ENCODE measurements at regions not wholly inside any gene's neighbourhood (a gene's known extent, or its start where the extent isn't known, plus 50 kb on each side); places are given as distances from the start of the nearest gene placed in this dataset.
A peak's percentile ranks its signal among the peaks of the same experiment; 100 is the strongest.

DNA sequence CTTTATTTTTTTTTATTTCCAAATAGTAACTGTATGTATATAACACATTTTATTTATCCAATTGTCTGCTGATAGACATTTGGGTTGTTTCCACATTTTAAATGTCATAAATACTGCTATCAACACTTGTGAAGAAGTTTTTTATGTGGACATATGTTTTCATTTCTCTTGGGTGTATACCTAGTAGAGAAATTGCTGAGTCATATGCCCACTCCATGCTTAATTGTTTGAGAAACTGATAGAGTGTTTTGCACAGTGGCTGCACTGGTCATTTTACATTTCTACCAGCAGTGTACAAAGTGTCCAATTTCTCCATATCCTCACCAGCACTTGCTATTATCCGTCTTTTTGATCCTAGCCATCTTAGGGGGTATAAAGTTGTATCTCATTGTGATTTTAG is 567.8 kb downstream of the GBA3 start:
- no TSS peak for BruUV-seq (replicated peaks)
- H3K4me3 ChIP-seq (replicated peaks in 1 of 3; ENCODE audit: insufficient read depth in 1 of 3, low read depth in 2 of 3, low read length in 3 of 3) = no peak overlapping the region
- H3K9ac ChIP-seq (ENCODE audit: insufficient read depth, low read depth, low read length) = no peak overlapping the region
- POLR2A ChIA-PET = no interaction called here
- no peaks in the 10 kb centered on the region for H4K20me1 ChIP-seq (ENCODE audit: insufficient read depth, low read length)
- no peaks in the 10 kb centered on the region for H3K9me3 ChIP-seq (ENCODE audit: low read length)
- no peaks in the 10 kb centered on the region for H3K79me2 ChIP-seq (ENCODE audit: insufficient read depth, low read length)
- DNase-seq (ENCODE audit: low spot score) = no peak
- CTCF ChIA-PET (ENCODE audit: low intra/inter-chr PET ratio, low total read pairs) = no interaction called here
- intact Hi-C loops (cut with micrococcal nuclease; ENCODE audit: unreplicated experiment) (no loop called here), in situ Hi-C loops (cut with HindIII; ENCODE audit: extremely low pct_ligation_motif_present, low pct_unique_long_range_greater_than_20kb) (no loop called here)
- no peaks in the 10 kb centered on the region for H3K27me3 ChIP-seq (ENCODE audit: control insufficient read depth in 1 of 2, insufficient read depth in 2 of 2, low read length in 2 of 2)
- H3K27ac ChIP-seq (ENCODE audit: extremely low read length, insufficient read depth, low read length) = no peak overlapping the region
- H3K4me1 ChIP-seq (ENCODE audit: insufficient read depth, low read length) = no peaks in the 10 kb centered on the region
- no peaks in the 10 kb centered on the region for H3K36me3 ChIP-seq (replicated peaks in 1 of 2; ENCODE audit: control insufficient read depth in 1 of 2, insufficient read depth in 2 of 2, low read length in 2 of 2)
- FAIRE-seq = no peak
- H2AFZ ChIP-seq (ENCODE audit: low read length) = no peak overlapping the region
- no peak overlapping the region for H3K4me2 ChIP-seq (ENCODE audit: low read depth, low read length)
- 0% methylated on average over 1 of the region's 1 CpG for WGBS (ENCODE audit: low lambda C conversion rate)
- ATAC-seq = no peak
- TF ChIP-seq, protein P1, sequence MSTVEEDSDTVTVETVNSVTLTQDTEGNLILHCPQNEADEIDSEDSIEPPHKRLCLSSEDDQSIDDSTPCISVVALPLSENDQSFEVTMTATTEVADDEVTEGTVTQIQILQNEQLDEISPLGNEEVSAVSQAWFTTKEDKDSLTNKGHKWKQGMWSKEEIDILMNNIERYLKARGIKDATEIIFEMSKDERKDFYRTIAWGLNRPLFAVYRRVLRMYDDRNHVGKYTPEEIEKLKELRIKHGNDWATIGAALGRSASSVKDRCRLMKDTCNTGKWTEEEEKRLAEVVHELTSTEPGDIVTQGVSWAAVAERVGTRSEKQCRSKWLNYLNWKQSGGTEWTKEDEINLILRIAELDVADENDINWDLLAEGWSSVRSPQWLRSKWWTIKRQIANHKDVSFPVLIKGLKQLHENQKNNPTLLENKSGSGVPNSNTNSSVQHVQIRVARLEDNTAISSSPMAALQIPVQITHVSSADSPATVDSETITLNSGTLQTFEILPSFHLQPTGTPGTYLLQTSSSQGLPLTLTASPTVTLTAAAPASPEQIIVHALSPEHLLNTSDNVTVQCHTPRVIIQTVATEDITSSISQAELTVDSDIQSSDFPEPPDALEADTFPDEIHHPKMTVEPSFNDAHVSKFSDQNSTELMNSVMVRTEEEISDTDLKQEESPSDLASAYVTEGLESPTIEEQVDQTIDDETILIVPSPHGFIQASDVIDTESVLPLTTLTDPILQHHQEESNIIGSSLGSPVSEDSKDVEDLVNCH (CRISPR knock-in tag; IDR thresholded peaks at IDR 0.05) = no peak
- TF ChIP-seq, protein P2, sequence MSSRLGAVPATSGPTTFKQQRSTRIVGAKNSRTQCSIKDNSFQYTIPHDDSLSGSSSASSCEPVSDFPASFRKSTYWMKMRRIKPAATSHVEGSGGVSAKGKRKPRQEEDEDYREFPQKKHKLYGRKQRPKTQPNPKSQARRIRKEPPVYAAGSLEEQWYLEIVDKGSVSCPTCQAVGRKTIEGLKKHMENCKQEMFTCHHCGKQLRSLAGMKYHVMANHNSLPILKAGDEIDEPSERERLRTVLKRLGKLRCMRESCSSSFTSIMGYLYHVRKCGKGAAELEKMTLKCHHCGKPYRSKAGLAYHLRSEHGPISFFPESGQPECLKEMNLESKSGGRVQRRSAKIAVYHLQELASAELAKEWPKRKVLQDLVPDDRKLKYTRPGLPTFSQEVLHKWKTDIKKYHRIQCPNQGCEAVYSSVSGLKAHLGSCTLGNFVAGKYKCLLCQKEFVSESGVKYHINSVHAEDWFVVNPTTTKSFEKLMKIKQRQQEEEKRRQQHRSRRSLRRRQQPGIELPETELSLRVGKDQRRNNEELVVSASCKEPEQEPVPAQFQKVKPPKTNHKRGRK (CRISPR knock-in tag; IDR thresholded peaks at IDR 0.05) = no peak
- no peak for TF ChIP-seq ZNF460 (CRISPR knock-in tag; IDR thresholded peaks at IDR 0.05; ENCODE audit: borderline replicate concordance)
- TF ChIP-seq, protein P3, sequence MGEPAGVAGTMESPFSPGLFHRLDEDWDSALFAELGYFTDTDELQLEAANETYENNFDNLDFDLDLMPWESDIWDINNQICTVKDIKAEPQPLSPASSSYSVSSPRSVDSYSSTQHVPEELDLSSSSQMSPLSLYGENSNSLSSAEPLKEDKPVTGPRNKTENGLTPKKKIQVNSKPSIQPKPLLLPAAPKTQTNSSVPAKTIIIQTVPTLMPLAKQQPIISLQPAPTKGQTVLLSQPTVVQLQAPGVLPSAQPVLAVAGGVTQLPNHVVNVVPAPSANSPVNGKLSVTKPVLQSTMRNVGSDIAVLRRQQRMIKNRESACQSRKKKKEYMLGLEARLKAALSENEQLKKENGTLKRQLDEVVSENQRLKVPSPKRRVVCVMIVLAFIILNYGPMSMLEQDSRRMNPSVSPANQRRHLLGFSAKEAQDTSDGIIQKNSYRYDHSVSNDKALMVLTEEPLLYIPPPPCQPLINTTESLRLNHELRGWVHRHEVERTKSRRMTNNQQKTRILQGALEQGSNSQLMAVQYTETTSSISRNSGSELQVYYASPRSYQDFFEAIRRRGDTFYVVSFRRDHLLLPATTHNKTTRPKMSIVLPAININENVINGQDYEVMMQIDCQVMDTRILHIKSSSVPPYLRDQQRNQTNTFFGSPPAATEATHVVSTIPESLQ (CRISPR knock-in tag; conservative IDR thresholded peaks at IDR 0.05) = no peak
- peak; percentile 60 for TF ChIP-seq MAFF (IDR thresholded peaks at IDR 0.05; ENCODE audit: low read depth, low read length)
- TF ChIP-seq SMAD9 (CRISPR knock-in tag; IDR thresholded peaks at IDR 0.05) = no peak
- TF ChIP-seq, protein P4, sequence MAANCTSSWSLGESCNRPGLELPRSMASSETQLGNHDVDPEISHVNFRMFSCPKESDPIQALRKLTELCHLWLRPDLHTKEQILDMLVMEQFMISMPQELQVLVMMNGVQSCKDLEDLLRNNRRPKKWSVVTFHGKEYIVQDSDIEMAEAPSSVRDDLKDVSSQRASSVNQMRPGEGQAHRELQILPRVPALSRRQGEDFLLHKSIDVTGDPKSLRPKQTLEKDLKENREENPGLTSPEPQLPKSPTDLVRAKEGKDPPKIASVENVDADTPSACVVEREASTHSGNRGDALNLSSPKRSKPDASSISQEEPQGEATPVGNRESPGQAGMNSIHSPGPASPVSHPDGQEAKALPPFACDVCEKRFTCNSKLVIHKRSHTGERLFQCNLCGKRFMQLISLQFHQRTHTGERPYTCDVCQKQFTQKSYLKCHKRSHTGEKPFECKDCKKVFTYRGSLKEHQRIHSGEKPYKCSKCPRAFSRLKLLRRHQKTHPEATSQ (CRISPR knock-in tag; IDR thresholded peaks at IDR 0.05; ENCODE audit: borderline replicate concordance) = no peak
- no peak for TF ChIP-seq ZNF850 (CRISPR knock-in tag; conservative IDR thresholded peaks at IDR 0.05)
- TF ChIP-seq JDP2 (CRISPR knock-in tag; IDR thresholded peaks at IDR 0.05; ENCODE audit: borderline replicate concordance) = no peak
- TF ChIP-seq KLF13 (CRISPR knock-in tag; IDR thresholded peaks at IDR 0.05) = no peak
- TF ChIP-seq EED (CRISPR knock-in tag; IDR thresholded peaks at IDR 0.05) = no peak
- no peak for TF ChIP-seq NFYC (CRISPR knock-in tag; IDR thresholded peaks at IDR 0.05)
- TF ChIP-seq GABPA (IDR thresholded peaks at IDR 0.05; ENCODE audit: low read depth, low read length) = no peak
- no peak for TF ChIP-seq GABPA (CRISPR knock-in tag; IDR thresholded peaks at IDR 0.05; ENCODE audit: low read depth)
- TF ChIP-seq ASH2L (IDR thresholded peaks at IDR 0.05; ENCODE audit: insufficient read length, low read depth, low read length) = no peak
- no peak for TF ChIP-seq FOSL1 (CRISPR knock-in tag; IDR thresholded peaks at IDR 0.05; ENCODE audit: borderline replicate concordance)
- no peak for TF ChIP-seq MBD4 (IDR thresholded peaks at IDR 0.05; ENCODE audit: borderline replicate concordance, low read length)
- TF ChIP-seq GATA4 (IDR thresholded peaks at IDR 0.05; ENCODE audit: borderline replicate concordance, low read depth) = no peak
- TF ChIP-seq CCAR2 (optimal IDR thresholded peaks at IDR 0.05; ENCODE audit: low read depth, low read length) = no peak

All from HepG2 (cell line).